ENCODE measurements at regions not wholly inside any gene's neighbourhood (a gene's known extent, or its start where the extent isn't known, plus 50 kb on each side); places are given as distances from the start of the nearest gene placed in this dataset.

- no peak for TF ChIP-seq CTCF (IDR thresholded peaks at IDR 0.05; ENCODE audit: low read depth, low read length, missing control alignments)
Measured at GRCh38 chr16:51825779-51826178, 674.7 kb upstream of the SALL1 start.

GRCh38 chr16:51822471-51822870, 671.4 kb upstream of the SALL1 start:
- no peak for TF ChIP-seq CTCF (IDR thresholded peaks at IDR 0.05; ENCODE audit: low read depth, low read length, missing control alignments)
- no peak overlapping the region for H3K4me3 ChIP-seq (replicated peaks; ENCODE audit: low read depth, low read length)
- DNase-seq (ENCODE audit: extremely low read depth, low read depth) = no peak

More at GRCh38 chr16:51825779-51826178, 674.7 kb upstream of the SALL1 start:
- H3K4me3 ChIP-seq (replicated peaks; ENCODE audit: low read depth, low read length) = no peak overlapping the region
- no peak for DNase-seq (ENCODE audit: extremely low read depth, low read depth)

GRCh38 chr16:51821527-51821926, 670.5 kb upstream of the SALL1 start:
- DNase-seq (ENCODE audit: extremely low read depth, low read depth) = no peak
- no peak overlapping the region for H3K4me3 ChIP-seq (replicated peaks; ENCODE audit: low read depth, low read length)
- no peak for TF ChIP-seq CTCF (IDR thresholded peaks at IDR 0.05; ENCODE audit: low read depth, low read length, missing control alignments)

DNA sequence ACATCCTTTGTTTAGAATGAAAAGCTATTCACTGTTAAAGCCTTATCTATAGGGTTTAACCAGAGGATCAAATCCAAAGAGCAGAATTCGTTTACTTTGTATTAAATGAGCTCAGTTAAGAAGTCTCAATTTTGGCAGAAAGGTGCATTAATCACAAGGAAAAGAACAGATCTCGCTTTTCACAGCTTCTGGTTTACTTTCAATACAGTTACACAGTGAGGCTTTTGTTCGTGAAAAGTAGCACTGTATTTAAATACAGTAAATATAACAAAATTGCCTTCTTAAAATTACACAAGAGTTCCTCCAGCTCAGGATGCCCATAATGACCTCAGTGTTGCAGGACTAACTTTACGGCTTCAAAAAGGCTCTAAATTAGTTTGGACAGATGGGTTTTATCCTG, 669.1 kb upstream of the SALL1 start:
- TF ChIP-seq CTCF (IDR thresholded peaks at IDR 0.05; ENCODE audit: low read depth, low read length, missing control alignments) = no peak
- H3K4me3 ChIP-seq (replicated peaks; ENCODE audit: low read depth, low read length) = no peak overlapping the region
- DNase-seq (ENCODE audit: extremely low read depth, low read depth) = no peak

DNA sequence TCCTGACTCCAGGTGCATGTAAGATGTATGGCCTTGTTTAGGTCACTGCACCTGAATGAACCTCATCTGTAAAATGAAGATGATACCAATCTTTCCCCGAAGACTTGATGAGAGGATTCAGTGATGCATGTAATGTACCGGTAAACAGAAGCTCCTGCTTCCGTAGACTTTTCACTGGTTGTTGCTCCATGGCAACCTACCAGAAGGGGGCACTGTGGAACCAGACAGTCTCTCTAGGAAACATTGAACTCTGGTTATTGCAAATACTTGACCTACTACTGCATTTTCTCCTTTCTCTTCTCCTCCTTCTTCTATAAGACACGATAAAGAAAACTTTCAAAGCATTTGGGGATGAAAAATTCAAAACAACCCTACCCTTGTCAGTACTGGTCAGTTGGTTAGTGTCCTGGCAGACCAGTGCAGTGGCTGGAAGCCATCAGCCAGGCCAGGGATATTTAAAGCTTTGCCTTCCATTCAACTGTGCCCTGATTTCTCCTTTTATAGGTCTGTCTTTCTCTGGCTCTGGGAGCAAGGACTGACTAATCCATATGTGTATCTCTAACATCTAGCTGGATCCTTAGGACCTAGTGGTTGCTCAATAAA, 667.4 kb upstream of the SALL1 start:
- H3K4me3 ChIP-seq (replicated peaks; ENCODE audit: low read depth, low read length) = no peak overlapping the region
- DNase-seq (ENCODE audit: extremely low read depth, low read depth) = peak; percentile 19
- TF ChIP-seq CTCF (IDR thresholded peaks at IDR 0.05; ENCODE audit: low read depth, low read length, missing control alignments) = peak; percentile 78

DNA sequence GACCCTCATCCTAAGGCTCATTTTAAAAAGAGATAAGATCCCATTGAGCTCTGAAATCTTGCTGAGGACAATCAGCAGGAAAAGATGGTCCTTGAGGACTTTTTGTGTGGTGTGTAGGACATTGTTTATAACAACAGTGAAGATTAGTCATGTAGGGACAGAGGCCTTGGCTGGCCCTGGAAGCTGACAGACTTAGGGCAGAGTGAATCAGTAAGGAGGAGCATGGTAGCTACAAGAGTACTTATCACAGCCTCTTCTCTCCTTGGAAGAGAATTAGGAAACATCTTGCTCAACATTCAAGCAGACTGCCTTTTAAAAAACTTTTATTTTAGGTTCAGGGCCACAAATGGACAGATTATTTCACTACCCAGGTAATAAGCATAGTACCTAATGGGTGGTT, 665.9 kb upstream of the SALL1 start:
- DNase-seq (ENCODE audit: extremely low read depth, low read depth) = no peak
- H3K4me3 ChIP-seq (replicated peaks; ENCODE audit: low read depth, low read length) = no peak overlapping the region
- no peak for TF ChIP-seq CTCF (IDR thresholded peaks at IDR 0.05; ENCODE audit: low read depth, low read length, missing control alignments)

- no peak for TF ChIP-seq CTCF (IDR thresholded peaks at IDR 0.05; ENCODE audit: low read depth, low read length, missing control alignments)
- no peak for DNase-seq (ENCODE audit: extremely low read depth, low read depth)
- H3K4me3 ChIP-seq (replicated peaks; ENCODE audit: low read depth, low read length) = no peak overlapping the region
Measured at GRCh38 chr16:51815523-51815922, 664.5 kb upstream of the SALL1 start.

All from HFF-Myc (cell line).